ENCODE measurements at regions not wholly inside any gene's neighbourhood (a gene's known extent, or its start where the extent isn't known, plus 50 kb on each side); places are given as distances from the start of the nearest gene placed in this dataset.

DNA sequence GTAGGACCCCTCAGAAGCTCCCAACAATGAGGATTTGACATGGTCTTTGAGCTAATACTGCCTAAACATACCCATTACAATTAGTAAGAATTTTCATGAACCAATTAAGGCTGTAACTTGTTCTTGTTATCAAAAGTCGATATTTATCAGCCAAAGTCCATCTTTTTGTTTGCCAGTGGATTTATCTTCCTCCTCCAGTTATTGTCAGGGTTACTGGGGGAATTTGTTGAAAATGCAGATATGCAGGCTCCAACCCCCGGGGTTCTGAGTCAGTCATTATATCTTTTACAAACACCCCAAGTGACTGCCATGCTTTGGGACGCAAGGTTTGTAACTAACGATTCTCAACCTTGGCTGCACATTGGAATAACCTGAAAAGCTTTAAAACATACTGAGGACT lies 338.8 kb upstream of the PPARGC1A start:
- TF ChIP-seq, protein P1, sequence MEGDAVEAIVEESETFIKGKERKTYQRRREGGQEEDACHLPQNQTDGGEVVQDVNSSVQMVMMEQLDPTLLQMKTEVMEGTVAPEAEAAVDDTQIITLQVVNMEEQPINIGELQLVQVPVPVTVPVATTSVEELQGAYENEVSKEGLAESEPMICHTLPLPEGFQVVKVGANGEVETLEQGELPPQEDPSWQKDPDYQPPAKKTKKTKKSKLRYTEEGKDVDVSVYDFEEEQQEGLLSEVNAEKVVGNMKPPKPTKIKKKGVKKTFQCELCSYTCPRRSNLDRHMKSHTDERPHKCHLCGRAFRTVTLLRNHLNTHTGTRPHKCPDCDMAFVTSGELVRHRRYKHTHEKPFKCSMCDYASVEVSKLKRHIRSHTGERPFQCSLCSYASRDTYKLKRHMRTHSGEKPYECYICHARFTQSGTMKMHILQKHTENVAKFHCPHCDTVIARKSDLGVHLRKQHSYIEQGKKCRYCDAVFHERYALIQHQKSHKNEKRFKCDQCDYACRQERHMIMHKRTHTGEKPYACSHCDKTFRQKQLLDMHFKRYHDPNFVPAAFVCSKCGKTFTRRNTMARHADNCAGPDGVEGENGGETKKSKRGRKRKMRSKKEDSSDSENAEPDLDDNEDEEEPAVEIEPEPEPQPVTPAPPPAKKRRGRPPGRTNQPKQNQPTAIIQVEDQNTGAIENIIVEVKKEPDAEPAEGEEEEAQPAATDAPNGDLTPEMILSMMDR (conservative IDR thresholded peaks at IDR 0.05; ENCODE audit: low read depth, low read length): no peak
- TF ChIP-seq EZH2 (IDR thresholded peaks at IDR 0.05; ENCODE audit: low read length, unreplicated experiment) (no peak), EZH2phosphoT487 (IDR thresholded peaks at IDR 0.05; ENCODE audit: borderline replicate concordance, low read length) (no peak)
